ENCODE measurements at regions not wholly inside any gene's neighbourhood (a gene's known extent, or its start where the extent isn't known, plus 50 kb on each side); places are given as distances from the start of the nearest gene placed in this dataset.

GRCh38 chr10:8993864-8994263 lies 939.4 kb downstream of the GATA3 start:
- DNase-seq (ENCODE audit: low spot score): no peak
- in situ Hi-C loops (cut with HindIII; ENCODE audit: low sequenced_read_pairs): no loop called here

DNA sequence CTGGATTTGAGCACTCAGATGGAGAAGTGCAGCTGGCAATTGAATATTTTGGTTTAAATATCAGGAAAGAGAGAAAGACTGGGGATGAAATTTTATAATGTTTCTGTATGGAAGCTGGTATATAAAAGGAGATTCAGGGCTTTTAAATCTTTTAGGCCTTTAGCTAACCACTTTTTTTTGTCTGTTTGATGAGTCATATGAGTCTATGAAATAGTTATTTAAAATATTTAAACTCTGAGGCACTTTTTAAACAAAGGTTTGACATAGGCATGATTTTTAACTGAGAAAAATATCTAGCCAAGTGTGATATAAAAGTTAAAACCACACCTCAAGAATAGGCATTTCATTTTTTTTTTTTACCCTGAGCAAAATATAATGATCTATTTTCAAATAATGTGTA lies 944.3 kb downstream of the GATA3 start:
- DNase-seq (ENCODE audit: low spot score): no peak
- in situ Hi-C loops (cut with HindIII; ENCODE audit: low sequenced_read_pairs): no loop called here

DNA sequence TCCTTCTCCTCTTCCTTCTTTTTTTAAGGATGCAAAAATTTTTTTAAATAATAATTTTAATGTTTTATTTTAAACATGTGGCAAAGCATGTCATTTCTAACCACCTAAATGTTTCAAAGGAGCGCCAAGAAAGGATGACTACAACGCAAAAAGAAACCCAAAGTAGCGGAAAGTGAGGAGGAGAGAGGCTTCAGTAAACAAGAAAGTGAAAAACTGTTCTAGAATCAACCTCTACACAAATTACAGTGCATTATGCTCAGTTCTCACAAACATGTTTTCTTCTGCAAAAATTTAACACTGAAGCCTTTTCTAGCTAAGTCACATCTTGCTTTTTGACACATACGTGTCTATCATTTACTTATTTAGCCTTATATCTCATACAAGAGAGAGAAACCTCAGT lies 948.6 kb downstream of the GATA3 start:
- DNase-seq (ENCODE audit: low spot score): no peak
- in situ Hi-C loops (cut with HindIII; ENCODE audit: low sequenced_read_pairs): no loop called here

DNA sequence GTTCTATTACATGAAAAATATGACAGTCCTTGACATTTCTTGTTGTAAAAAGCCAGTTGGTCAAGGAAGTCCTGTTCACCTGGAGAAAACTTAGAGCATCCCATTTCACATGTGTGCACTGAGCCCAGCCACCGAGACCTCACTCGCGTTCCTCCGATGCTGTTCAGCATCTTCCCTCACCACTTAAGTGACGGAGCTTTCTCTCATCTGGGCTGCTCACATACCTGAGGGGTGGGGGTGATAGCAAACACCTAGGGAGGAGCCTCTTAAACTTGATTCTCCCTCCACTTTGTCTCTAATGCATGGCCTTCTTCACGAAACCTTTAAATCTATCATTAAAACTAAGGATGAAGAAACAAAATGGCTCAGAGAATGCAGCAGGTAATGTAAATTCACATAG lies 950.2 kb downstream of the GATA3 start:
- DNase-seq (ENCODE audit: low spot score): no peak
- in situ Hi-C loops (cut with HindIII; ENCODE audit: low sequenced_read_pairs): no loop called here

DNA sequence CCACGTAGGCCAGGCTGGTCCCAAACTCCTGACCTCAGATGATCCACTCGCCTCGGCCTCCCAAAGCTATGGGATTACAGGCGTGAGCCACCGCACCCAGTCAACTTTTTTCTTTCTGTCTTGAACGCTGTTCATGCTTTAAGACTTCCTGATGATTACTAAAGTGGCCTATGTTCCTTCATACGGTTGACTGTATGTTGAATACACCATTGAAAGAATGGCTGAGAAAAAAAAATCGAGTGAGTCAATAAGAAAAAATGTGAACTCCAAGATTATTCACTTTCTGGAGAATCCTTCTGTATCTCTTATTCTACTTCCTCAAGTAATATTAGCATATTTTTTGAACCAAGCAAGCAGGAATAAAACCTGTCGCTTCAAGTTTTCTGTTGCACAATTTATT lies 955.0 kb downstream of the GATA3 start:
- in situ Hi-C loops (cut with HindIII; ENCODE audit: low sequenced_read_pairs): no loop called here
- DNase-seq (ENCODE audit: low spot score): no peak

GRCh38 chr10:9010093-9010492 lies 955.6 kb downstream of the GATA3 start:
- no peak for DNase-seq (ENCODE audit: low spot score)
- in situ Hi-C loops (cut with HindIII; ENCODE audit: low sequenced_read_pairs): no loop called here

- DNase-seq (ENCODE audit: low spot score): no peak
- in situ Hi-C loops (cut with HindIII; ENCODE audit: low sequenced_read_pairs): no loop called here
Observed at GRCh38 chr10:9010931-9011670, 956.6 kb downstream of the GATA3 start.

- in situ Hi-C loops (cut with HindIII; ENCODE audit: low sequenced_read_pairs): no loop called here
- DNase-seq (ENCODE audit: low spot score): no peak
Observed at GRCh38 chr10:9012312-9012711, 957.8 kb downstream of the GATA3 start.

- in situ Hi-C loops (cut with HindIII; ENCODE audit: low sequenced_read_pairs): no loop called here
- no peak for DNase-seq (ENCODE audit: low spot score)
Observed at GRCh38 chr10:9015005-9015404, 960.5 kb downstream of the GATA3 start.

DNA sequence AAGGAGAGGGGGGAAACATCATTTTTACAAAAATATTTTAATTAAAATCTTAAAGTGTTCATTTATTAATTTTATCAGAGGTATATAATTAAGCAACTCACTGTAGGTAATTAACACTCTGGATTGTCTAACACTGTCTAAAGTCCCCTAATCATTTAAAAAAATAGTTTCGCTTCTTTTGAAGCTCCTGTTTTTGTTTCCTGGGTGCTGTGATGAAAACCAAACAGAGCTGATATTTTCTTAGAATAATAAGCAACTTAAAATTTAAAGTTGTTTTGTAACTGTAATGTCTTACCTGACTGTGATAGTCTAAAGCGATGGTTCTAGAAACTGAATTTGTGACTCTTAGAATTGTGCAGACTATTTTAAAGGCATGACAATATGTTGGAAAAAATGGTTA lies 961.0 kb downstream of the GATA3 start:
- no peak for DNase-seq (ENCODE audit: low spot score)
- in situ Hi-C loops (cut with HindIII; ENCODE audit: low sequenced_read_pairs): no loop called here

DNA sequence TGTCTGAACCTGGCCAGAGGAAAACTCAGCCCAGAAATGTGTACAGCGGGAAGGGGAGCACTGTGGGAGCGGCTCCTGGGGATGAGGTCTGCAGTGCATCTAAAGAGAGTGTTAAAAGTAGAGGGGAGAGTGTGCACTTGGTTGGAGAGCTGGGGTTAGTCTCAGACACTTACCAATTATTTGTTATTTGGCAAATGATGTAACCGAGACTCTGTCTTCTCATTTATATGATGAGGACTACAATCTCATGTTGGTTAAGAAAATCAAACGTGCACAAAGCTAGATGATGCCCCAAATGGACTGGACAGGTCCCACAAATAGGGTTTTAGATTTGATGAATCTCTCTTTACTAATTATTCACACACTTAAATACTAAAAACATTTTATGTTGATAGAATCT lies 962.4 kb downstream of the GATA3 start:
- DNase-seq (ENCODE audit: low spot score): no peak
- in situ Hi-C loops (cut with HindIII; ENCODE audit: low sequenced_read_pairs): no loop called here

- DNase-seq (ENCODE audit: low spot score): no peak
- in situ Hi-C loops (cut with HindIII; ENCODE audit: low sequenced_read_pairs): no loop called here
Observed at GRCh38 chr10:9018195-9019173, 964.0 kb downstream of the GATA3 start.

- in situ Hi-C loops (cut with HindIII; ENCODE audit: low sequenced_read_pairs): no loop called here
- DNase-seq (ENCODE audit: low spot score): no peak
Observed at GRCh38 chr10:9023206-9023605, 968.7 kb downstream of the GATA3 start.

DNA sequence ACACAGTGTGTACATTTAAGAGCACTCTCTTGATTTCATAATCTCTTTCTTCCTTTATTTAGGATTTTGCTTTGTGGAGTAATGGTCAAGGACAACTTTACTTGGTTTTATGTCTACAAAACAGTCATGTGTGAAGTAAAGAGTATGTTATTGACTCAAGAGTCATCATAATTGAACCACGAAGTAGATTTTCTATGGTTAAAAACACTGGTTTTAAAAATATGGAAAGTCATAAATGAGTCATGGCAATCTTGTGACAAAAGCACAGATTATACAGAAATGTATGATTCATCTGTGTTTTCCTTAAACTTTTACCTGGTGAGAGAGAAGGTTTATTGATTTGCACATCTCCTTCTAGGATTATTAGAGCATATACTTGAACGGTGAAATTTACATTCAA lies 969.7 kb downstream of the GATA3 start:
- no peak for DNase-seq (ENCODE audit: low spot score)
- in situ Hi-C loops (cut with HindIII; ENCODE audit: low sequenced_read_pairs): no loop called here

- in situ Hi-C loops (cut with HindIII; ENCODE audit: low sequenced_read_pairs): no loop called here
- no peak for DNase-seq (ENCODE audit: low spot score)
Observed at GRCh38 chr10:9028231-9028630, 973.7 kb downstream of the GATA3 start.

- in situ Hi-C loops (cut with HindIII; ENCODE audit: low sequenced_read_pairs): no loop called here
- no peak for DNase-seq (ENCODE audit: low spot score)
Observed at GRCh38 chr10:9035355-9035754, 980.9 kb downstream of the GATA3 start.

- in situ Hi-C loops (cut with HindIII; ENCODE audit: low sequenced_read_pairs): no loop called here
- DNase-seq (ENCODE audit: low spot score): no peak
Observed at GRCh38 chr10:9036711-9037204, 982.3 kb downstream of the GATA3 start.

GRCh38 chr10:9038146-9038714 lies 983.7 kb downstream of the GATA3 start:
- in situ Hi-C loops (cut with HindIII; ENCODE audit: low sequenced_read_pairs): no loop called here
- peak; percentile 91 for DNase-seq (ENCODE audit: low spot score)

DNA sequence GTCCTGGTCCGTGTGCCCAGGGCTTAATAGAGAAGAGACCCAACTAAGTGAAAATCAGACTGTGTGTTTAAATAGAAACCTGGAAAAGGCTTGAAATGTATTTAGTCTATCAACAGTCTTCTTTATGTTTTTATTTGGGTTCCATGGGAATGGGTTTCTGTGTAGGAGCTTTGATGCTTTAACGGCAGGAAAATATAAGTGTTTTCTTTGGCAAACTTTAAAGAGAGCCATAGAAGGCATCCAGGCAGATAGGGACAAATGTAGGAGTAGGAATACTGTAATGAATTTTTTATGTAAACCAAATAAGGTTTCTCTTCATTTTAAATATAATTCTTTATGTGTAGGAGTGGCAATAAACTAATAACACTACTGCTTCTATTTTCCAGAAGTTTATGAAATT lies 989.0 kb downstream of the GATA3 start:
- in situ Hi-C loops (cut with HindIII; ENCODE audit: low sequenced_read_pairs): no loop called here
- DNase-seq (ENCODE audit: low spot score): no peak

DNA sequence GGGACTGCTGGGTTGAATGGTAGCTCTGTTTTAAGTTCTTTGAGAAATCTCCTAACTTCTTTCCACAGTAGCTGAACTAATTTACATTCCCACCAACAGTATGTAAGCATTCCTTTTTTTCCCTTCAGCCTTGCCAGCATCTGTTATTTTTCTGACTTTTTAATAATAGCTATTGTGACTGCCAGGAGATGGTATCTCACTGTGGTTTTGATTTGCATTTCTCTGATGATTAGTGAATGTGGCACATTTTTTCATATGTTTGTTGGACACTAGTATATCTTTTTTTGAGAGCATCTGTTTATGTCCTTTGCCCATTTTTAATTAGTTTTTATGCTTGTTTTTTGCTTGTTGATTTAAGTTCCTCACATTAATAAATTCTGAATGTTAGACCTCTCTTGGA lies 990.8 kb downstream of the GATA3 start:
- DNase-seq (ENCODE audit: low spot score): no peak
- in situ Hi-C loops (cut with HindIII; ENCODE audit: low sequenced_read_pairs): no loop called here
